GM18502 (cell line): ENCODE measurements at regions not wholly inside any gene's neighbourhood (a gene's known extent, or its start where the extent isn't known, plus 50 kb on each side); places are given as distances from the start of the nearest gene placed in this dataset.
"Not testable (repeated sequence)": the region's sequence is repeated elsewhere in the genome, so short reads cannot be mapped to it uniquely, and the experiment has no call there.

Experiments
- ATAC-seq: cut with Tn5 transposase; IDR thresholded peaks from one replicate; pipeline ENCODE4 v1.9.1; 2021; ENCODE audit warnings: mild to moderate bottlenecking; ENCODE audit not compliant: unreplicated experiment, poor library complexity

DNA sequence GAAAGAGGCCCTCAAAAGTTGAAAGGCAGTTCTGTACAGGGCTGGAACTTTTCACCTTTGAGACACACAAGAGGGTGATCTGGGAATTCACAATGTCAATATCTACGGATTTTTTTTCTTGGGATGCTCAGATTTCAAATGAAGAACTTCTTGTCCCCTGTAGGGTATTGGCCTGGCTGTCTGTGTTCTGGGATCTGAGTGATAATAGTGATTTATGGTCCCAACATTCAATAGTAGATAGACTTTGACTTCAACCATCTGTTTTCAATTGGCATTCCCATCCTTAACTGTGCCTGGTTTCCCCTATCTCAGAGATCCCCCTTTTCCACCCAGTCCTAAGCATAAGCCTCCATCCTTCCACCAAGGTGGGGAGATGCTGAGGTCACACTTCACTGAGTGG is 274.1 kb downstream of the COG6 start:
- no peak for ATAC-seq

DNA sequence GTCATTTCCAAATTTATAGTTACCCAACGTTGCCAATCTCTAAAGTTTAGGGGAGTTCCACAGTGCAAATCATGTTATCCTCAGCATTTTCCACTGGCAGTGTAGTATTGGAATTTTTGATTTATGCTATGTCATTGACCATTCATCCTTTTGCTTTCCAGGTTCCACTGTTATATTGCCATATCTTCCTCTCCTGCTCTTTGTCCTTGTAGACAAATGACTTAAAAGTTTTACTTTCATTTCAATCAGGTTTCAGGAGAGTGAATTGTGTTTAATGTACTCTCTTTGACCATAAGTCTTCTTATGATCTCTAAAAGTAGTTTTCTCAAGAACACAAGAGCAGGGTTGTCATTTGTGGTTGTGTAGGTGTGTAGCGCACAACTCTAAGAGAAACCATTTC is 274.6 kb downstream of the COG6 start:
- ATAC-seq = no peak

DNA sequence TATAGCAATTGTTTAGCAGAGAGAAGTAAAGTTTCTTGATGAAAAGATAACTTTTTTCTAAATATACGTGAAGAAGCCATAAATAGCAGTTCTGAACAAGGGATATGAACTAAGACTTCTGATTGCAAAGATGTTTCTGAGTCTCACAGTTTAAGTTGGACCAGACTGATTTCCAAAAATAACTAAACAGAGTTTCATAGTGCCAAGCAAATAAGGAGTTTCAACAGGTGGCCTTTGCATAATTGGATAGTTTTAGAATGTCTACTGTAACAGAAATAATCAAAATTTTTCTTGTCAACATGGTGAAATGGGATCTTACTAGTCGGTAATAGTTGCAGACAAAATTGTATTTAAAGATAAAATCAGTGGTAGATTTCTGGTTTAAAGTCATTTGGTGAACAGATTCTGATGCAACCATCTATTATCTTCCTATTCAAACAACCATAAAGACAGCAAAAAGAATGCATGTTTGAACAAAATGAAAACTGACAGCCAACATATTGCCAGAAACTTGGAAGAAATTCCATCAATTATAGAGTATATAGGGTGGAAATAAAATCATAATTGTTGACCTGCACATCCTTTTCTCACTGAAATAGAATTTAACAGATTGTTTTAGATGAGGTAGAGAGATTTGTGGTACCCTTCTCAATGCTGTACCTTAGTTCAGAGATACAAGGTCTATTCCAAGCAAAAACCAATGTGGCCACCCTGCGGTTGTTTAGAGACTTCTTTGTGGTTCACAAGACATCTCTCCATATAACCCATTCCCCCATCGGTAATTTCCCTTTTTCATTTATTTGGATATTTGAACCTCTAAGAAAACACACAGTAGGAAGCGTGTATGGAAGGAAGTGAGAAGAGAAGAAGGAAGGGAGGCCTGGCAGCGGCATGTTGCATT is 275.3 kb downstream of the COG6 start:
- ATAC-seq = peak; percentile 44

DNA sequence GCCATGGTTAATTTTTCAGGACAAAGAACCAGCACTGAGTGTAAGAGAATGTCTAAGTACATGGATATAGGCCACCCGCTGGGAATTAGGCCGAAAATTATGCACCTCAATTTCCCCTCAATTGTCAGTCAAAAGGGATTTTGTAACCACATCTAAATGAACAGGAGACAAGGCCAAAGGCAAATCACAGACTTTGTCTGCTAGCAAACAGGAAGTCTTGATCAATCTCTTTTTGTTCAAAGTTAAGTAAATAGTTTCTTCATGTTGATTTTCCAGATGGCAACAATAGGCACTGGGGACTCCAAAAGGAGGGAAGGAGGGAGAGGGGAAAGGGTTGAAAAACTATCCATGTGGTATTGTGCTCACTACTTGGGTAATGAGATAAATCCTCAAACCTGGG is 276.0 kb downstream of the COG6 start:
- ATAC-seq = no peak

DNA sequence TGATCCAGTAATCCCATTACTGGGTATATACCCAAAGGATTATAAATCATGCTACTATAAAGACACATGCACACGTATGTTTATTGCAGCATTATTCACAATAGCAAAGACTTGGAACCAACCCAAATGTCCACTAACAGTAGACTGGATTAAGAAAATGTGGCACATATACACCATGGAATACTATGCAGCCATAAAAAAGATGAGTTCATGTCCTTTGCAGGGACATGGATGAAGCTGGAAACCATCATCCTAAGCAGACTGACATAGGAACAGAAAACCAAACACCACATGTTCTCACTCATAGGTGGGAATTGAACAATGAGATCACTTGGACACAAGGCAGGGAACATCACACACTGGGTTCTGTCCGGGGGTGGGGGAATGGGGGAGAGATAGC is 277.1 kb downstream of the COG6 start:
- not testable (repeated sequence) for ATAC-seq

DNA sequence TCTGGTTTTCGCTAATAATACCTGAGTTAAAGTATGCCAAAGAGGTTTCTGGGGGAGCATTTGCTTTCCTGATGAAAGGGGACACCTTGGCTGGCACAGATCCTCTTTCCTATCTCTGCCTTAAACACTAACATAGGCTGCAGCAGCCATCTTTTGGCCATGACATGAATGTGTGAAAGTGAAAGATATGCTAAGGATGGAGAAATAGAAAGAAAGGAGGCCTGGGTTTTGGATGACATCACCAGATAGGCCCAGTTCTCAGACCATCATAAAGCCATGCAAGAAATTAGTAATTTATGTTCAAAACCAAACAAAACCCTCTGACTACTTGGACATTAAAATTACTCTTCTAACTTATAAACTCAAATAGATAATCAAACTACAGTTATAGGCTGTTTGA is 279.7 kb downstream of the COG6 start:
- ATAC-seq = peak; percentile 76

DNA sequence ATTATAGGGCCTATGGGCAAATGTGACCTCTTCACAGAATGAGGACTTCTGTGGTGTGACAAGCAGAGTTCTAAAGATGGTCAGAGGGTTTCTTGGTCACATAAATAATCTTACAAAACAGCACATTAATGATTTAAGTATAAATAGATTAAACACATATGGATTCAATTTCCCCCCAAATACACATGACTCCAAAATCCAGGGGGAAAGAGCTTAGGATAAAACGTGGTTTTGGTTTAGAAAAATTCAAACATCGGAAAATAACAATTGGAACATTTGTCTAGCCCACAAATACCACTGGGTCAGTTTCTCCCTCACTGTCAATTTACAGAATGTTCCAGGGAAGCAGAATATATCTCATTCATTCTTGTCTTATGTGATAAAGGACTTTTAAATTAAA is 283.1 kb downstream of the COG6 start:
- ATAC-seq = no peak

DNA sequence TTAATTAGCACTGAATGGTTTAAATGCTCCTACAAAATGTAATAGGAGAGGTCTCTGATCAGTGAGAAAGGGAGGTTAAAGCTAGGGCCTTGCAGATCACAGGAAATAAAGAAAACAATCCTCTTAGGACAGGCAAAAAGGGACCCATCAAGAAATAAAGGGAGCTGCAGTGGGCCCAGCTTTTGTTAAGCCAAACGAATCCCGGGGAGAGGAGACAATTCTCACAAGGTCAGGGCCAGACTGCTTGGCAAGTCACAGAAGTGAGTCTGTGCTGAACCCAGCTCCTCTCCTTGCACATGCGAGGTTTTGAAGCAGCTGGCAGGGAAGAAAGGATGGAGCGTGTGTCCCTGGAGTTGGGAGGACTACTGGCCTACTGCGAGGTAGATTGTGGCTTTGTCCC is 285.8 kb downstream of the COG6 start:
- no peak for ATAC-seq

DNA sequence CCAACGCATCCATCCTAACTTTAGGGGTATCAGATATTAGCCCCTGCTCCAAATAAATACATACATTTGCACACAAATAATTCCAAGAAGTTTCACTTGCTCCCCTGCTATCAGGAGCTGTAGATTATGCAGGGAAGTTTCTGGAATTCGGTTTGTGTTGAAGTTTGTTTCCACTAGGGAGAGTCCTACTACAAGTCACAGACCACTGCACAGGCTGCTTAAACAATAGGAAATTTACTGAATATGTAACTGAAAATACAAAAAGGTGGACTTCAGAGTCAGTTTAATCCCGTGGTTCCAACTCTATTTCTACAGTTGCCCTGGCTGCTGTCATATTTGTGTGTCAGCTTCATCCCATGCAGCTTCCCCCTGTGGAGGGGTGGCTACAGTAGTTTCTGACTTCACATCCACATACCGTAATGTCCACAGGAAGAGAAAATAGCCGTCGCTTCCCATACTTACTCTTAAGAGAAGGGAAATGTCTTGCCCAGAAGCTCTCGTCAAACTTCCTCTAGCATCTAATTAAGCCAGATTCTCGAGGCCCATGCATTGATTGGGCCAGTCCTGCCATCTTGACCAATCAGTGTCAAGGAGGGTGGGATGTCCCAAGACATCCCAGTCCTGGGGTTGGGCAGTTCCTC is 286.6 kb downstream of the COG6 start:
- no peak for ATAC-seq

DNA sequence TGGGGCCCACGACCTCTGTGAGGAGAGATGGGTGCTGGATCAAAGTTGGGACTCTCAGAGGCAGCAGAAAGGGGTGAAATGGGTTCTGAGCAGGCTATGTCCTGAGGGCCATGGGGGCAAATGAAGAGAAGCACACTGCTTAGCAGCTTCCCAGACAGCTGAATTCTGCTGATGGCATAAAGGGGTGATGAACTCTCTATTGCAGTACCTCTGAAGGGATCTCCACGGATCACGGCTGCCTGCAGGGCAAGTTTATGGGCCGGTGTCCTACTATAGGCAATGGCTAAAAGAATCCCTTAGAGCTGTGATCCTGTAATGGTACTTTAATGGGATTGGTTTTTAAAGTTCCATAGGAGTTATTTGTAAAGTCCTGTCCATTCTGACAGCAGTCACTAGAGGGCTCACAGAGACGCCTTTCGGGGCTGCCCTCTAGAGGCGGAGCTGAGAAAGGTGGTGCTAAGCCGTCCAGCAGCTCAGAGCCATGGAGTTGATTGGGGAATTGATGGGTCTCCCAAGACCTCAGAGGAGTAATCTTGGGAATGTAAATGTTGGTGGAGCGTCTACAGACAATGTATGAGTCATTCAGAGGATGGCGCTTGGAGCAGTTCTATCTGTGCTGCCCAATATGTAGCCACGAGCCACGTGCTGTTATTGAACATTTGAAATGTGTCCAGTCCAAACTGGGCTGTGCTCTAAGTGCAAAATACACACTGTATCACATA is 287.3 kb downstream of the COG6 start:
- peak; percentile 97 for ATAC-seq

DNA sequence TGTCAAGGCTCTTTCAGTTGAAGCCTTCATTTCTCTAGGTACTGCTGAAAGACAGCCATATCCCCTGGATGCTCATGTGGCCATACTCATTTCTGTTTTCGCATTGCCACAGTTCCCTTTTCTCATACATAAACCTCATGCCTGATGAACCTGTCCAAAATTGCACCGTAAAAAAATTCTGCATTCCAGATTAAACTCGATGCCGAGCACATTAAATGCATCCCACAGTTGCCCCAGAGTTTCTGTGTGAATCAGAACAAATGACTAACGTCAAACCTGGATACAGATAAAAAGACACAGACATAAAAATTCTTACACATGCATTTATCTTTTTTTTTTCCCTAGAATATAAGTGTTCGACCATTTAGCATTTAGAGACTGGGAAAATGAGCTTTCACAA is 288.2 kb downstream of the COG6 start:
- ATAC-seq = no peak

DNA sequence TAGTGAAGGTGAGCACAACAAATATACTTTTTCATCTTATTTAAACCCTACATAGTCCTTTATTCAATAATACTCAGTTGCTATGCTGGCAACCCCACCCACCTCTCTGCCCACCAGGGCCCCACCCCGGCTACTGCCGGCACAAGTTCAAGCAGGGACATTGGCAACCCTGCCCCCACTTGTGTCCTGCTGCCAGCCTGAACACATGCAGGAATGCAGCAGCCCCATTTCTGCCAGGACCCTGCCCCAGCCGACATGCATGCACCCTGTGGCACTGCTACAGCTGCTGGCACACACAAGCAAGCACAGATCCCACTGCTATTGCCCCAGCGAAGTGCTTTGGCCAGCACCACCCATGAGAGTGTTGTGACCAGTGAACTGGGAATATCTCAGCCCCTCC is 289.8 kb downstream of the COG6 start:
- no peak for ATAC-seq

DNA sequence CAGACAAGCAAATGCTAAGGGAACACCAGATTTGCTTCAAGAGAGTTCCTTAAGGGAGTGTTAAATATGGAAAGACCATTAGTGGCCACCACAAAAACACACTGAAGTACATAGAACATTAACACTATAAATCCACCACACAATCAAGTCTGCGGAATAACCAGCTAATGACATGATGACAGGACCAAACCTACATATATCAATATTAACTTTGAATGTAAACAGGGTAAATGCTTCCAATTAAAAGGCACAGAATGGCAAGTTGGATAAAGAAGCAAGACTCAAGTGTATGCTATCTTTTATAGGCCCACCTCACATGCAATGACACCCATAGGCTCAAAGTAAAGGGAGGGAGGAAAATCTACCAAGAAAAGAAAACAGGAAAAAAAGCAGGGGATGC is 291.3 kb downstream of the COG6 start:
- ATAC-seq = no peak

DNA sequence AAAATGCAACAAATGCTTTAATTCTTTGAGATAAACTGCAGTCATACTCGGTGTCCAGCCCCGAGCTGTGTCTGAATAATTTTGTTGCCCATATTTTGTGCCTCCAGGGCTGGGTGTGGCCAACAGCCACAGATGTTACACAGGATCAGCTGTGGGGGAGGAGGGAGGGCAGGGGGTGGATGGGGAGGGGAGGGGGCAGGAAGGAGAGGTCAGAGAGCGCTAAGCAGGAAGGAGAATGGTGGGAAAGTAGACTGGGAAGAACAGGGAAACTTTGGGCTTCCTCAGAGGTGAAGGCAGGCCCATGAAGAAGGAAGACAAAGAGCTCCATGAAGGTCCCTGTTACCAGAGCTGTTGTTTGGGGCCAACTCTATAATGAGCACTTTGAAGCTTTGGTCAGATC is 295.8 kb downstream of the COG6 start:
- ATAC-seq = no peak

DNA sequence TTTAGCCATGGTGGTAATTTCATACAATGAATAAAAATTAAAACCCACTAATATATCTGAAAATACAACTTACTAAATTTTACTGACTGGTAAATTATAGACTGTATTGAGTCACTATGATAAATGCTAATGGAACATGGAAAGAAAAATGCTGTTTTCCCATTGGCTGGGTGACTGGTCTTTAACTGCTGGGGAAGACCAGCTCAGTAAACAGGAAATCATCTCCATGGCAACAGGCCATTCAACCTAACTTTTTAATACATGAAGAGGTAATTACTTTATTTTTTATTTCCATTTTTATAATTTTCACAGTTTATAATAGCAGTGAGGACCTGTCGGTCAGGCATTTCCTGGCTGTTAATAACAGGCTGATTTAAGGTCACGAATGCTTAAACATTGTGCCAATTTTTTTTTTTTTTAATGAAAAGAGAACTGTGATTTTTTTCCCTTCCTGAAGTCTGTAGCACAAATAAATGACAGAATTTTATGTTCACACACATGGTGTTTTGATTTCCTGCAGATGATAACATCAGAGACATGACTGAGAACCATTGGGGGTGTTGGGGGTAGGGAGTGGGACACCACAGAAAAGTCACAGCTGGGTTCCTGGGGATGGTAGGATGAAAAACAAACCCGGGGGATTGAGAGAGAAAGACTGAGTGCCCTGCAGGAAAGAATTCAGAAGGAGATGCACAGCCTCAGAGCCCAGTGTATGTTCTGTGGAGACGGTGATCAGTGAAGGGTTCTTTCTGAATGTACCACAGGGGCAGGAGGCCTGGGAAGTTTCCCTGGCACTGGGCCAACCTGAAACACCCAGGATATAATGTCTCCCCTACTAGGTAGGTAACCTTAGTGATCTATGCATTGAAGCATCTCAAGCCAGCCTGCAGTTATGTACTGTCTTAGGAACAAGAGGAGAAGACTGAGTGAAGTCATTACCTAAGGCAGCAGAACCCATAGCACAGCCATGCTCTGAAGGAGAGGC is 297.1 kb downstream of the COG6 start:
- no peak for ATAC-seq

DNA sequence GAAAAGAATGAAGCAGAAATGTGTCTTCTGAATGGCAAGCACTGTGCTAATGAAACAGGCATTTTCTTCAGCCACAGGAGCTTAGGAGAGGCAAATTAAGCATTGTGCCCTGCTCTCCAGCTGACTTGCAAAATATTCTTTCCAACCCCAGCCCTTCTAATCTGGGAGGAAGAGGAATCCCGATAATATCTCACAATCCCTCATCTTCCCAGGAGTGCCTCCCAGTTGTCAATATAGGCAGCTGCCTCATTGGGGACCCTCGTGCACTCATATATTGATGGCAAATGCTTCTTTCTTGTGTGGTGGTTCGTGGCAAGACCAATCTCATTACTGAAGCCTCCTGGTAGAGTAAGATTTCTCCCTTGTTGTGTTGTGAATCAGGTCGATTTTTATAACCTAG is 299.0 kb downstream of the COG6 start:
- ATAC-seq = no peak

DNA sequence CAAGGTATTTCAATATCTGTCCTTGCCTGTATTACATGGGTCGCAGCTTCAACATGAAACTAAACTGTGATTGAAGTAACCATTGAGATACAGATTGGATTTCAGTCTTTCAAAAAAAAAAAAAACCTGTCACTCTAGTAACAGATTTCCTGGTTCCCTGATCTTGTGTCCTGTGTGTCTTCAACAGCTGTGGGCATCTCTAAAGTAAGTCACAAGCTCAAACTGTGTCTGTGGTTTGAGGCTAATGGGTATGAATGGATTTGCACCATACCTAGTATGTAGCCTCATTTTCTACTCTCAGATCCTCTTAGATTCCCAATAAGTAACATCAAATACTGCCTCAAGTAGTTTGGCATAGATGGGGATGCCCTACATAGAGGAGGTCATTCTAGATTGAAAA is 300.1 kb downstream of the COG6 start:
- ATAC-seq = peak; percentile 52

DNA sequence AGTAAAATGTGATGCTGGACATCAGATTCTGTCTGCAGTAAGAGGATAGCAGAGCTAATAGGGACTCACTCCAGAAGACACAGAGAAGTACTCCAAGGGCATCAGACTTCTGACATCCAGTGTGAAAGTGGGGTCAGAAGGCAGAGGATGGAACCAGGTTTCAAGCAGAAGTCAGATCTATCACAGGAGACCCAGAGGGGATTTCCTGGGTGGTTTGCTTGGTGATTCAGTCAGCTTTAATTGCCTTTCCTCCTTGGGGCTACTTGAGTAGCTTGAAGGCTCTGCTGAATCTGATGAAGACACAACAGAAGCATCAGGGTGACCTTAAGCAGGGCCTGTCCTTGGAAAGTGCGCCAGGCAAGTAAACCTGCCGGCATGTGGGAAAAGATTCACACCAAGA is 300.6 kb downstream of the COG6 start:
- ATAC-seq = peak; percentile 79

DNA sequence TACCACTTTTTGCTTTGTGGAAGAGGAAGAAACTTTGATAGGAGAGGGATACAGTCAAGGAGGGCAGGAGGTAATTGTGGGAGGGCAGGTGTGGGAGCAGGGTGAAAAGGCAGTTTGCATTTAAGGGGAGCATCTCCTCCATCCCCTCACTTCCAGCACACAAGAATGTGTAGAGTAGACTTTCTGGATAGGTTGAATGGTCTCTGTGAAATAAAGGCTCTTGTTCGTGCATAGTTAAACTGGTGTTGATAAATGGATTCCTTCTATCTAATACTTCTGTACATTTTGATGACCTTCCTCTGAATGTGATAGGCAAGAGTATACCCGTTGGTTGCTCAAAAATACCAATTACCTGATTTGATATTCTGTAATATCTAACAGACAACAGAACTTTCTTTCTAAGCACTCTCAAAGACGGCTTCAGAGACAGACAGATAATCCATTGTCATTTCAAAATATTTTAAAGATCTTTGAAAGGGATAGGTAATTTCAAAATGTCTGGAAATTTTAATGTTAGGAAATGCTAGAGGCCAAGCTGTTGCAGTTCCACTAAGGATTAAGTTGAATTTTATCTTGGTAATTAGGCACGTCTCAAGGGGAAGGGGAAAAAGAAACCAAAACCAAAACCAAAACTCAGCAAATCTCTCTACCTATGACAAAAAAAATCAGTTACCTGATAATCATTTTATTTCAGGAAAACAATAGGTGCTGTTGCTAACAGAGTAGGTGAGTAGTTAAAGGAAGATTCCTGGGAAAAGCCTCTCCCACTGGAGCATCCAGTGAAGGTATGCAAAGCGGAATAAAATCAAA is 302.6 kb downstream of the COG6 start:
- no peak for ATAC-seq
